Inflammatory macrophage treated with lipopolysaccharide for 4 hours (primary cell): ENCODE measurements at regions not wholly inside any gene's neighbourhood (a gene's known extent, or its start where the extent isn't known, plus 50 kb on each side); places are given as distances from the start of the nearest gene placed in this dataset.
"Not testable (repeated sequence)": the region's sequence is repeated elsewhere in the genome, so short reads cannot be mapped to it uniquely, and the experiment has no call there.

Experiments
- DNase-seq: peaks from one replicate; pipeline ENCODE4 v3.0.0-alpha.2; 2020

DNA sequence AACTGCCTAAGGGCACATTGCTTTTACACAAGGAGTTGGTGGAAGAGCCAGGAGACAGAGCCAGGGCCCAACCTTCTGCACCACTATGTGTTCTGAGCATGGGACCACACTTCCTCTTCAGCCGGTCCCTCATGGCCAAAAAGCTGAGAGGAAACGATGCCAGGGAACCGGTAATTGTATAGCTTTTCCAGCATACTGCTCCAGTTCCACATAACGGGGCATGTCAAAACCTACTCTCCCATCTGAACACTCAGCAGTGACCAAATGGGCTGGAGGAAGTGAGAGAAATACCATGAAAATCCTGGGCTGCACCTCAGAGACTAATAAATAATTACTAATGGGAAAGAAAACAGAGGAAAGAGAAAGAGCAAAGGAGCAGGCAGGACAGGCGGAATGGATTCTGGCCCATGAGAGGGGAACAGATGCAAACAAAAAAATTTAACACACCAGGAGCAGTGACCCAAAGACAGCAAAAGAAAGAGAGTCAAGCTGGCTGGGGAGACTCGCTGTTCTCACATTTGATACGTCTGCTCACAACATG, 52.0 kb upstream of the BMP2 start:
- DNase-seq = no peak

DNA sequence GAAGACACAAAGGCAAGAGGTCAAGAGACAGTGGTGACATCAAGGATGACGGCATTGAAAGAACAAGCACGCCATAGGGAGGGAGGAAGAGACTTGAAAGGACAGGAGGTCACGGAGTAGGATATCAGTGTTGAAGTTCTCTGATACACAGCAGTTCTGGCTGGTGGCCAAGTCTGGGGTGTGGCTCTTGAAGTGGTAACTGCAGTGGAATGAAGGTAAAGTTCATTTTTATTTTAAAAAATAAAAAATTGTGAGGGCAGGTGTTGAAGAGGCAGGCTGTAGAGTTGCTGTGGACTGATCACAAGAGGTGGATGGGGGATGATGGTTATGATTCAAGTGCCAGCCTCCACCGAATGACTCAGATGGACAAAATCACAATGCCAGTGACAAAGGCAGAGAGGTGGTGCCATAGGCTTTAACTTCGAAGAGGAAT, 53.2 kb upstream of the BMP2 start:
- no peak for DNase-seq

DNA sequence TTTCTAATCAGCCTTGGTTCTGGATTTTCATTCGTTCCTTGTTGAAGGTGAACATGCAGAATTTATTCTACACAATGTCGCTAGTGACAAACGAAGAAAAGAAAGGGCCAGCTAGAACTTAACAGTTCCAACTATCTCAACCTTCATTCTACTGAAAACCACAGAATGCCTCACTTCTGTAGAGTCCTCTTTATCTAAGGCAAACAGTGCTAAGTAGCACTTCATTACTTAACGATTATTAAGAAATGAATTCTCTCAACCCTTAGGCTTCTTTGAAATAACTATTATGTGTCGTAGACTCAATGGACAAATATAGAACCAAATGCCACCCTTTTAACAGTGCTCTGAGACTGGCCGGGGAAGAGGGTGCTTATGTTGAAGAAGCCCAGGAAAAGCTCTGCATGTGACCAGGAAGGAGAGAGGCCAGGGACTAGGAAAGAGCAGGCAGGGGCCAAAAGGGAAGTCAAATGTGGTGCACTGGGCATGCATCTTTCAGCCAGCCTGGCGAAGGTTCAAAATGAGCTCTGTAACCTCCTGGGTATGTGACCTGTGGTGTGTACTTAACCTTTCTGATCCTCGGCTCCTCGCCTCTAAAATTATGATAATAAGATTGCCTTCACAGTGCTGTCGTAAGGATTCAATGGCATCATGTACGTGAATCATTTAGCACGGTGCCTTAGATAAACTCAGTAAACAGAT, 55.4 kb upstream of the BMP2 start:
- no peak for DNase-seq

DNA sequence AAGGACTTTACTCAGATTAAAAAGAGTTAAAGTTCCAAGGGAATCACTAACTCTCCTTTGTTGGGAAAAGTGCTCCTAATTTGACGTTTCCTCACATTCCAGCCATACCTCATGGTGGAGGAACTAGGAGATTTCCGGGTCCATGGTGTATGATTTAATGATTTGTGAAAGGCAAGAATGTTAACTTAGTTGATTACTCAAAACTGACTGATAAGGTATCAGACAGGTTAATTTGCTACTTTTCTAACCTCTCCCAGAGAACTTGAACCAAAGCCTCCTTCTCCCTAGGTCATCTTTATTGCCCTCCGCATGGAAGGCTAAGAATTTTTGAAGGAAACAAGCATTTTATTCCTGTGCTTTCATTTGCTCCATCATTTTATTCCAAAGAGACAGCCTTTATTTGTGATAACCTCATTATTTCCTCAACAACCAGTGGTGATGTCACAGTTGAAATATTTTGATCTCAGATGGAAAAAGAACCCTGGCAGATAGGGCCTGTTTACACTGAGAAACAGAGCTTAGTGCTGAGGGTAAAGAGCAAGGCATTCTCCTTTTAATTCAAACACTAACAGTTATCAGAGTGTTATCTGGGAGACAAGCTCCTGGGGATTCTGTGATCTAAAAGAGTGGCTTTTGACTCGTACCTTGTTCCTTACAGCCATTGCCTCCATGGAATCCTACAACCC, 57.4 kb upstream of the BMP2 start:
- no peak for DNase-seq

DNA sequence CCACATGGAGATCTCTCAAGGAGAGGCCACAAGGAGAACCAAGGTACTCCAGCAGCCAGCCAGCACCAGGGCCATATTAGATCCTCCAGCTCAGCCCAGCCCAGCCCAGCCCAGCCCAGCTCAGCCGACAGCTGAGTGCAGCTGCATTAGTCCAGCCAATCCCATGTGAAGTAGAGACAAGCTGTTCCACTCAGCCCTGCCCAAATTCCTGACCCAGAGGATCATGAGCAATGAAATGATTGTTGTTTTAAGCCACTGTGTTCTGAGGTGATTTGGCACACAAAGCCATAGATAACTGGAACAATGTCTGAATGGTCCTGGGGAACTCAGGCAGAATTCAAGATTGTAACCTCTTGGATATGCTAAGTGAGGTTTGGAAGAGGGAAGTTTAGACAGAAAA, 59.5 kb upstream of the BMP2 start:
- no peak for DNase-seq

DNA sequence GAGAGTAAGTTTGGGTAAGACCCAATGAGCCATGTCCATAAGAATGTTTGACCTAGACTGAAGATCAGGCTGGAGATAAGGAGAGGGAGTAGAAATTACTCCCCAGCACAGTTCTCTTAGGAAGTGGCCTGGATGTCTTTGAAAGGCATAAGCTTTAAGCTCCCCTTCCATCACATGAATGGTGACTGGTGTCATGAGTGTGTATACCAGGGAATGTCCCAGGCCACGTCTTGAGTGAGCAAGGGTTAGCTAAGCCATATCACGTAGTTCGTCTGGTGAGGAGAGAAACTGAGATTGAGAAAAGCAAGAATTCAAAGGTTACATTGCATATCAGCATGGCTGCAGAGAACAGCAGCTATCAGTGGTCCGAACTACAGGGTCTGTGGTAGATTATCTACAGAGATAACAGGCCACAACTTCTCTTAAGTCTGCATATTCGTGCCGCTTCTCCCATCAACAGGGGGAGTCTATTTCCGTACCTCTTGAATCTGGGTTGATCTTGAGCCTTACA, 60.1 kb upstream of the BMP2 start:
- peak; percentile 30 for DNase-seq

DNA sequence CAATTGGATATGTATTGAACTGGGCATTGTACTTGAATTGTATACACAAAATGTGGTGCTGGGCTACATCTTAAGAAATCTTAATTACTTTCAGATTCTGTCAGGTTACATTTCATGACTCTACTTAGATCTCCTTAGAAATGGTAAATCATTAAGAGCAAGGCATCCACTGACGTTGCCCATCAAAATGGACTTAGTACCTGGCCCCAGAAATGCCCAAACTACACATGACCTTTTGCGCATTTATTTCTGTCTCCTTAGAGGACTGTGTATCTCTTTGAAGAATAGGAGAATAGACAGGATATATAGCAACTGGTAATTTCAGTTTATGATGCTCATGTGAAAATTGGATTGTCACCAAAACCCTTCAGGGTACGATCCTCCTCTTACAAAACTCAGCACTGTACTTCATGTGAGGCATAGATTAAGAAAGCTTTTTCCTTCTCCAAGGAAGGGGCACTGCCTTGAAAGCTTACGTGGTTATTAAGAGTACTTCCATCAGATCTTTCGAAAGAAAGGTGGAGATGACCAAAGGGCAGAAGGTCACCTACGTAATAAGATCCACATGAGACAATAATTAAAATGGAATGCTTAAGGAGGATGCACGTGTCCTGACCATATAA, 61.4 kb upstream of the BMP2 start:
- DNase-seq = no peak

DNA sequence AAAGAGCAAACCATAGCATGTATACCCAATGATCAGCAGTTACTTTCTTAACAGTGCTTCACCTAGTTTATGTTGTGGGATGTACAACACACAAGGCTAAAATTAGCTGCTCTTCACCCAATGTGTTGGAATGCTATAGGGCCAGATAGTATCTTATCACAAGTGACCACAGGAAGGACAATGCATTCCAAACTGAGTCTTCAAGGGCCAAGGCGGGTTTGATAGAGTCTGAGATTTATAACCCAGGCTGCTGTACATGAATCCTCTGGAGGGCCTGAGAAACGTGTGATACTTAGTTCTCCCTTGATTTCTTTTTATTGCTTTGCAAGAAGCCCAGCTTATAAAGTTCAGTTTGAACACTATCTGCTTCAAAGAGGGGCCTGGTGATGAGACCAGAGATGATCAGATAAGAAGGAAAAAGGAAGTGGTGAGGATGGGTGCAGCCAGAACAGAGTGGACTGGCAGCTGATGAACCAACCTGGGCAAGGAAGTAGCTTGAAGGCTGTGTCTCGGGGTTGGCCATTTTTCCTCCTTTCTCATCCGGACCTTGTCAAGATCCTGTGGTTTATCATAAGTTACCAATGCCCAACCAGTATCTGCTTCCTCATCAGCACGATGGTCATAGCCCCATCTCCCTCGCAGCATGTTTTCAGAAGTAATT, 62.2 kb upstream of the BMP2 start:
- DNase-seq = no peak

DNA sequence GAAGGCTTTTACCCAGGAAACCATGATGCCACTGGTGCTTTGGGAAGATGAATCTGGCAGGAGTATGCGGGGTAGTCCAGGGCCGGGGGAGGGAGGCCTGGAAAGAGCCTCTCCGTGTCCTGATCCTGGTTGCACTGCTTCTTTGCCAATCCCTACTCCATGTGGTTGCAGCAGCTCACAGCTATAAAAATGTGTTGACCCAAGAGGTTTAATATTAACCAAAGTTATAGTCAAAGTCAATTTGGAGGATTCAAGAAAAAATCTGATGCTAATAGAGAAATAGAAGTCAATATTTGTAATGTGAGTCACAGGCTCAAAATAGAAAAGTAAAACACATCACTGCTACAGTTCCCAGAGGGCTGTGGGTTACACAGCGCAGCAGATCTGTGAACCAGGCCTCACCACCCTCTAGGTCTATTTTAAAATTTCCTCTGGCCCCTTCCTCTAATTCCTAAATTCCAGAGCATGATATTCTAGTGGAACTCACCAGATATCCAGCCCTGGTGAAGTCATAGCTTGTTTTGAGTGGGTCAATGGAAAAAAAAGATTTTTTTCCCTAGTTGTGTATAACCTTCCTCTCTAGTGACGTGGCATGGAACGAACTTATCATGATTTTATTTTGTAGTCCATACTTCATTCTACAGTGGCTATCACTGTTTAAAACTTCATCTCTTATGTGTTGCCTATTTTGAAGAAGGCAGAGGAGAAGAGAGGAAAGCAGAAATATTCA, 63.2 kb upstream of the BMP2 start:
- no peak for DNase-seq

DNA sequence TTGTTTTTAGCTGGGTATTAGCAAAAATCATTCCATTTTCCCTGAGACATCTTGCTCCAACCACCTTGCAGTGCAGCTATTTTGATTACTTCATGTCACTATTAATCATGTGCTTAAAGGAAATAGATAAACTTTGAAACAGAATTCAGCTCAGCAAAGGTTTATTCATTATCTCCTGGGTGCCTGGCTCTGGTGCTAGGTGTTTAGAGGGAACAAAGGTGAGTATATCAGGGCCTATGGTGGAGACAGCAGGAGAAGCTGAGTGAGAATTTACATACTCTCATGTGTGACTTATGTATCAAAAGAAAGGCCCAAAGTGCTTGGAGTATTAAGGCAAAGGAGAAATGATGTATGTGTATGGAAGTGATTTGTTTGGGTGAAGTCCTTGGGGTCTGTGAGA, 63.8 kb upstream of the BMP2 start:
- no peak for DNase-seq

DNA sequence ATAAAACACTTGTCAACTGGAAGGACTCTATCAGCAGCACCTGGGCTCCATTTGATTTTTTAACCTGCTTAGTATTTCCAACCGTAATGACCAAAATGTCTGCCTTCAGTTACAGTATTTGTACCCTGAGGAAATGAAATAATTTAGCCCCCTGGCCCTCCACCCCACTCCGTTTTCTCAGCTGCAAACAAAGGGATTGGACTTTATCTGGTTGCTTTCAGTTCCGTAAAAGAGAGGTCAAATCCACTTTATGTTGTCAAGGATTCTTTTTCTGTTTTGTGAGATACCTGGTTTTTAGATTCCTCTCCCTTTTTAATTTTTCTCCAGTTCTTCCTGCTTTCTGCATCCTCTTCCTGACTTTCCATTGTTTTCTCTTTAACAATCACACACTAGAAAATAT, 64.4 kb upstream of the BMP2 start:
- DNase-seq = no peak

DNA sequence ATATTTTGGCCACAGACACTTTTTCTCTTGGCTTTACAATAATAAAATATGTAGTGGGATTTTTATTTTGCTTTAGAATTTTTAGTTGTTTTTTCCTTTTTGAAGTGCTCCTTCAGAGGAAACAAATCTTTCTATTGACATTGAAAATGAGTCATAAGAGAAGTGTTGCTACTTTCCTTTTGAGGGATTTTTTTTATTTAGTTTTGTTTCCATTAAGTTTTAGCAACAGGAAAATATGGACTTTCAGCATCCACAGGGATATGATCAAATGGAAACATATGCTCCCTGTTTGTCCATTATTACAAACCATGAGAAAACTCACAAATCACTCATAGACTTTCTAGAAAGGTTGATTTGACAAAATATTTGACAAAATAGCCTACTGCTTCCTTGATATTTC, 65.3 kb upstream of the BMP2 start:
- peak; percentile 39 for DNase-seq

DNA sequence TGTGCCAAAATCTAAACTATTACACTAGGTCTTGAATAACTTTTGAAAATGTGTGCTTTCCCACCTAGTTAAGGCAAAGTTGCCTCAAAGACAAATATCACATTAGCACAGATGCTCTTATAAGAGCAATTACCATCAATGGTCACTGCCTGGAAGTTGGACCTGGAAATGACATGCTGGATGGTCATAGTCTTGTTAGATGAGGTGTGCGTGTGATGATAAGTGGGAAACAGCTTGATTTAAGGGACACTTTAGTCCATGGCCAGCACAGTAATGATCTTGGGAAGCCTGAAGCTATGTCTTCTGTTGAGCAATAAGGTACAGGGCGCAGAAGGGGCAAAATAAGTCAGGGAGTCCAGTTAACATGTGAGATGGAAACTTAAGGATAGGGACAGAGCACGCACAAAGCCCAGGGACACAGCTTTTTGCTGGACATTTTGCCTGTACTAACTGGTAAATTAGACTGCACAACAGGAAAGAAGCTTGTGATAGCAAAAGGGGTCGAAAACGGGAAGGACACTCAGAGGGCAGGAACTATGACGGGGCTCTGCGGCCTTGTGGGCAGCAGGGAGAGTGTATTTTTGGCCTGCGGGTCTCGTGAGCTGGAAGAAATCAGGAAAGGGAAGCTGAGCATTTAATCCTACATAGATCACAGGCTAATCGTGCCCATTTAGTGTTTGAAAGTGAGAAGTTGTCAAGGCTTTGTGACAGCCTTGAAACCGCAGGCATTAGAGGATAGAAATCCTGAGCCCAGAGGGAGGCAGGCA, 66.7 kb upstream of the BMP2 start:
- DNase-seq = peak; percentile 87

DNA sequence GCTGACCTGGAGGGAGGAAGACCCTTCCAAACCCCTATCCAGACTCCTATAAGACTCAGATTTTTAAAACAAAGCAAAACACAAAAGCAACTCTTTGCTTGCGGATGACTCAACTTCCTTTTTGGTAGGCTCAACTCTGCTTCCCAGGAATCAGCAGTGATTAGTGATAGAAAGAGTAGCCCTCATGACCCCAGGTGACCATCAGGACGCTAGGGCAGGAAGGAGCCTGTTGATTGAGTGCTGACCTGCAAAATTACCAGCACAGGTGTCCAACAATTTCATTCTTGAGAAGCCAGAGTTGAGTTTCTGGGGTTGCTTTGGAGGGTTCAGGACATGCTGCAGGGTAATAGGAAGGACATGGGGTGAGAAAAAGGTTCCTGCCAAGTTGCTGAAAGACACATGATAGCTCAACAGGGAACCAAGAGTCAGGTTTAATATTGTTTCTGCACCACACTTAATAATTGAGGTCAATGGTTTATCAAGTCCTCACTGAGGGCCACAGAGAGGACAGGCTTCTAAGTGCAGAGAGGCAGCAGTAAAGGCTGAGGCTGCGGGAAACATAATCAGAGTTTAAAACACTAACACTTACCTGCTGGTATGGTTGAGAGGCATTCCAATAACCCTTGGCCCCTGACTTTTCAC, 67.4 kb upstream of the BMP2 start:
- DNase-seq = peak; percentile 12

DNA sequence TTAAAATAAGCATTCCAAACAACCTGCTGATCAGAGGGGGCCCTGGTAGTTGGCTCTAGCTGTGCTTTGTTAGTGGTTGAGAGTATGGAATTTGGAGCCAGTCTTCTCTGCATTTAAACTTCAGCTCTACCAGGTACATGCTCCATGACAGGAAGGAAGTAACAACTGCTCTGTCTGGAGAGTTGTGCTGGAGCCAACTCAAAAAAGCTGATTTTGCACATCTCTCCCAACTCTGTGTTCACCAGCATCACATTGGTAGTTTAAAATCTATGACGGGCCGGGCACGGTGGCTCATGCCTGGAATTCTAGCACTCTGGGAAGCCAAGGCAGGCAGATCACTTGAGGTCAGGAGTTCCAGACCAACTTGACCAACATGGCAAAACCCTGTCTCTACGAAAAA, 68.8 kb upstream of the BMP2 start:
- DNase-seq = no peak

DNA sequence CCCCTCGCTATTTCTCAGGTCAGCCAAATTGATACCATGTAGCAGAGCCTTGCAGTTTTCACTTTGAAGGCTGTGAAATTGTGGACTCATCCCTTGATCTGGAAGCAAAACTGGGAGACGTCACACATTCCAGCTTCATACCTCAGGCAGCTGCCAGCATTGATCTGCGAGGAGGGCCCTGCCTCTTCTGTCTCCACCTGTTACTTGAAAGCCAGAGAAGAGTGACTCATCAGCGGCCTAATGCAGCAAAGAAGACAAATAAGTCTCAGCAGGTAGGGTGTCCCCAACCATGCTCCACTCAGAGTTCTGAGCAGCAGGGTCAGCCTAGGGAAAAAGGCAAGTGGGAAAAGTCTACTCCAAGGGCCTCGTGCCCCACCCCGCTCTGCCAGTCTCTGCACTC, 69.4 kb upstream of the BMP2 start:
- no peak for DNase-seq

DNA sequence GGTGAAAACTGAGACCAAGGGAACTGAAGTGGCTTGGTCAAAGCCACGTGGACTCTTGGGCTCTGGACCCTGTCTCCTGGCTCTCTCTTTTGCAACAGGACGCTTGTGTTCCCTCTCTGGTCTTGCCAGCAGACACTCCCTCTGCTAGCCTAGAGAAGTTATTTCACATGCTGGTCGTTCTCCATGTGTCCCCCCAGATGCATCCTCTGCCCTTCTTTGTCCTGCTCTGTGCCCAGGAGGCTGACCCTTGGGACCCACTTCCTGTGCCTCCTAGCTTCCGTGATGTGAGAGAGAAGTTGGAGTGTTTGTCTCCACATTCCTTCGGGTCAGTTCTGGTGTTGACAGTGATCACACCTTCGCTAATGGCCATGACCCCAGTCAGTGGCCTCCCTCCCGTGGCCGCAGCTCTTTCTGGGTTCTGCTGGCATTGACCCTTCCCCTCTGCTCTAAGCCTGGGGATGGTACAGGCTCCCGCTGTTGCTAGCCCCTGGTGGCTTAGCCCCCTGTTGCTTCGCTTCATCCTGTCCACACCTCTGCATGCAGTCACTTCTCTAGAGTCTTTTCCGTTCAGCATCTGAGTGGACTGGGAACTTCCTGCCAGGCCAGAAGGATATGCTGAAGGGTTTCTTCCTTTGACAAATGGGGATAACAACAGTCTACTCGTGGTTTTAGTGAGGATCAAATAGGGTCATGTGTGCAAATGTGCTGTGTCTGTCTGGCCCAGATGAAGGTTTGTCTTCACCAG, 70.1 kb upstream of the BMP2 start:
- DNase-seq = no peak

DNA sequence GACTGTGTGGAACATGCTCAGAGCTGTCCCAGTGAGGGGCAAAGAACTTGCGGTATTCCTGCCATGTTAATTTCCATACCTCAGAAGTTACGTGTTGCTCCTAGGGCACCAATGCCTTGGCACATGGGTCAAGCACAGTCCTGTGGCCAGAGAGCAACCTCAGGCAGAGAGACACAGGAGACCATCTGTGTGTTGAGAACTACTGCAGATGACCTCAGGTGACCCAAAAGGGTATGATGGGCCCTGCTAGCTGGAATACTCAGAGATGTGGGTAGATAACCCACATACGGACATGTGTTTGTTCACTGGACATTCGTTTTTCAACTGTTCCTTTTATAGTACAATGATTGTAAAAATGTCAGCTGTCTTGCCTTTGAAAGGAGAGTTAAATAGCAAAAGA, 71.5 kb upstream of the BMP2 start:
- DNase-seq = no peak

DNA sequence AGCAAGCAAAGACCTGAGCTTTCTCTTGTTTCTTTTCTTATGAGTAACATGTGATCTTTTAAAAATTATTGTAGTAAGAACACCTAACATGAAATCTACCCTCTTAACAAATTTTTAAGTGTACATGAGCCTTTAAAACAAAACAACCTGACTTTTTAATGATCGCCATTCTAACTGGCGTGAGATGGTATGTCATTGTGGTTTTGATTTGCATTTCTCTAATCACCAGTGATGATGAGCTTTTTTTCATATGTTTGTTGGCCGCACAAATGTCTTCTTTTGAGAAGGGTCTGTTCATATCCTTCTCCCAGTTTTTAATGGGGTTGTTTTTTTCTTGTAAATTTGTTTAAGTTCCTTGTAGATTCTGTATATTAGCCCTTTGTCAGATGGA, 73.7 kb upstream of the BMP2 start:
- not testable (repeated sequence) for DNase-seq

DNA sequence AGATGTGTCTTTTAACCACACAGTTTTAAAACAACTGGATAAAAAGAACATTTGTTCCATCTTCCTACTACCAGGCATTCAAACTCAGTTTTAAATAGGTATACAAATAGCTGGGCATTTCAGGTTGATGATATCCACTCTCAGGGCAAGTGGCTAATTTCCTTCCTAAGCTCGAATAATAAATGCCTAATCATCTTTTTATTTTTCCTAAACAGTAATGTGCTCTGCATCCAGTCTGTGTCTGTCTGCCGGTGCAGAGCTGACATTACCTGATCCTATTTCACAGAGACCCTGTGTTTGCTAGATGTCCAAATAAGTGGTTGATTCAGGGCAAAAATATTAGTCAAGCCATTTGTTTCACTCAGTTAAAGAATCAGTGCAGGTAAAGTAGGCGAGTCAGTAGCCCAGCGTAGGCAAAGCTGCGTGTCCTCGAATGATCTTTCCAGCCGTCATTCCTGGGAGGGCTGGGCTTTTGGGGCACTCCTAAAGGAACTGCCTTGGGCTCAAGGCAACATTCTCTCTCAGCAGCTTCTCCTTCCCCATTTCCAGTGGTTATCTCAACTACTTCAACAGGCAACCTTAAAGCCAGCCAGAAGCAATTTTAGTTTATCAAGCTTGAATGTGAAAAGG, 74.2 kb upstream of the BMP2 start:
- DNase-seq = no peak
